Keratinocyte (primary cell): ENCODE measurements at regions not wholly inside any gene's neighbourhood (a gene's known extent, or its start where the extent isn't known, plus 50 kb on each side); places are given as distances from the start of the nearest gene placed in this dataset.

ENCODE experiments used
- DNase-seq: peaks from one replicate; pipeline ENCODE4 v3.0.0-alpha.2; 2011; ENCODE audit warnings: low read depth, missing footprints, low spot score
- FAIRE-seq: peaks from 2 replicates; lab custom pipeline; 2011; peaks lifted over from hg19 to GRCh38; lab: Jason Lieb, UNC
- H2AFZ ChIP-seq: 2 replicates; pipeline ENCODE4 v1.6.0; 2012; ENCODE audit warnings: low read length, control low read depth, inconsistent platforms; ENCODE audit not compliant: control insufficient read depth
- H3K27ac ChIP-seq: 2 replicates; pipeline ENCODE4 v1.5.1; 2011; ENCODE audit warnings: low read length; ENCODE audit not compliant: control insufficient read depth, insufficient read depth
- H3K27me3 ChIP-seq: 3 replicates; pipeline ENCODE4 v1.6.0; 2011; ENCODE audit warnings: low read length; ENCODE audit not compliant: control insufficient read depth, insufficient read depth; ENCODE audit errors: extremely low read depth
- H3K36me3 ChIP-seq, 2 experiments: 2 replicates in 1 of 2; 3 replicates in 1 of 2; pipeline ENCODE4 v1.5.1; 2011; ENCODE audit warnings: low read length in 2 of 2, mild to moderate bottlenecking in 1 of 2; ENCODE audit not compliant: control insufficient read depth in 2 of 2, insufficient read depth in 2 of 2; ENCODE audit errors: extremely low read depth in 1 of 2
- H3K4me1 ChIP-seq: 3 replicates; pipeline ENCODE4 v1.5.1; 2011; ENCODE audit warnings: low read length; ENCODE audit not compliant: control insufficient read depth, insufficient read depth; ENCODE audit errors: extremely low read depth
- H3K4me2 ChIP-seq: 3 replicates; pipeline ENCODE4 v1.6.0; 2011; ENCODE audit warnings: low read depth, low read length; ENCODE audit not compliant: control insufficient read depth, insufficient read depth; ENCODE audit errors: extremely low read depth
- H3K4me3 ChIP-seq, 3 experiments: fragments of 200-600 bp in 1 of 3; sonication (generic) in 1 of 3; 2 replicates in 2 of 3; 3 replicates in 1 of 3; pipeline ENCODE4 v1.5.1; 2011 to 2016; ENCODE audit warnings: low read length in 3 of 3, mild to moderate bottlenecking in 3 of 3, control low read depth in 2 of 3, inconsistent platforms in 1 of 3, low read depth in 1 of 3, mixed read lengths in 1 of 3, mixed run types in 1 of 3, moderate library complexity in 1 of 3; ENCODE audit not compliant: control insufficient read depth in 2 of 3, insufficient read depth in 2 of 3; ENCODE audit errors: extremely low read depth in 1 of 3
- H3K79me2 ChIP-seq: 2 replicates; pipeline ENCODE4 v1.6.0; 2012; ENCODE audit warnings: low read length; ENCODE audit not compliant: control insufficient read depth, insufficient read depth
- H3K9ac ChIP-seq: 3 replicates; pipeline ENCODE4 v1.6.0; 2011; ENCODE audit warnings: low read length; ENCODE audit not compliant: control insufficient read depth, insufficient read depth; ENCODE audit errors: extremely low read depth
- H3K9me1 ChIP-seq: 3 replicates; pipeline ENCODE4 v1.6.0; 2011; ENCODE audit warnings: low read length; ENCODE audit not compliant: control insufficient read depth, insufficient read depth; ENCODE audit errors: extremely low read depth
- H3K9me3 ChIP-seq: 2 replicates; pipeline ENCODE4 v1.5.1; 2012; ENCODE audit warnings: low read depth, low read length; ENCODE audit not compliant: control insufficient read depth
- H4K20me1 ChIP-seq: 3 replicates; pipeline ENCODE4 v1.6.0; 2011; ENCODE audit warnings: low read length; ENCODE audit not compliant: control insufficient read depth, insufficient read depth; ENCODE audit errors: extremely low read depth
- EZH2 ChIP-seq: IDR thresholded peaks from one replicate; pipeline ENCODE4 v1.6.1; 2012; ENCODE audit warnings: inconsistent platforms, mild to moderate bottlenecking, low read length, moderate library complexity
- dilution Hi-C: fragments of 300-500 bp; cut with MboI; formaldehyde crosslinking; loops from one replicate; pipeline ENCODE4 v1.7.0; 2020; ENCODE audit warnings: low sequenced_read_pairs; ENCODE audit not compliant: extremely low pct_ligation_motif_present
- TF ChIP-seq, protein P1 (sequence below), 3 experiments: IDR thresholded peaks in 1 of 3; conservative IDR thresholded peaks in 1 of 3; optimal IDR thresholded peaks in 1 of 3; 2 replicates in 2 of 3; 3 replicates in 1 of 3; pipeline versions ENCODE3 to v1.5.1; 2011; ENCODE audit warnings: low read length in 3 of 3, mild to moderate bottlenecking in 3 of 3, moderate library complexity in 2 of 3, control low read depth in 1 of 3, inconsistent platforms in 1 of 3; ENCODE audit not compliant: insufficient read depth in 2 of 3; ENCODE audit errors: extremely low read depth in 1 of 3

DNA sequence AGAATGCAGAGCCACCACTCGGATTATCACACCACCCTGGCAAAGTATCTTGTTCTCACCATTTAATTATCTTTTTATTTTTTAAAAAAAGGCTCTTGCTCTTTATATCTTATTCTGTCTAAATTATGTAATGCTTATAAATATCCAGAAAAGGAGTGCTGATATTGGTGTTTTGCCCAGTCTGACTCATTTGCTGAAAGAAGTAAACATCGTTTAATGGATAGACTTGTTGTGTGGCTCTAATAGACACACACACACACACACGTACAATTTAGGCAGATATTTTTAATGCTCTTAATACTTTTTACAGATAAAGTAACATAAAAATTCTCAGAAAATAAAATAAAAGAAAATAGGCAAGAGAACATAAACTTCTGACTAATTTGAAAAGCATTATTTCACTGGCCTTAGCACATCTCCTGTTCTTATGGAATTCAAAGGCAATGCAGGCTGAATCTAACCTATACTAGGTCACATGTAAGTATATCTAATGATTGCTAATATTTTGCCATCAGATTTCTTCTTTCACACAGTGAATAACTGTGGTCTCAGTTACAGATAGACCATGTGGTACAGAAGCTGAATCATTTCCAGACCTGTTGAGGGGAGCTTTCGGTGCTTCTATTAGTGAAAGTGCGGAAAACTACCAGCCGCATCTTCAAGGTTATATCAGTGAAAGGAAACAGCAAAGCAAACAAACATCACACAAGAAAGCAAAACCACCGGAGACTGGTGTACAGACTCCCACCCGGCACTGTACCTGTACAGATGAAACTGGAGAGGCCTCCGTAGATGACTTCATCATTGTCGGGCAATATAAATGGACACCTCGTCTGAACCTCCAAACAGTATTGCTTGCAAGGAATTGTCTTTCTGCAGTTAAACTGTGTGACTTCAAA lies 642.1 kb upstream of the ARGLU1 start:
- no peaks in the 10 kb centered on the region for H4K20me1 ChIP-seq
- no peak overlapping the region for H3K4me3 ChIP-seq
- H2AFZ ChIP-seq, result no peak overlapping the region
- no peaks in the 10 kb centered on the region for H3K9me1 ChIP-seq
- H3K27ac ChIP-seq, result no peak overlapping the region
- no peaks in the 10 kb centered on the region for H3K4me1 ChIP-seq
- no peak overlapping the region for H3K4me2 ChIP-seq
- FAIRE-seq (no peak), DNase-seq (no peak)
- no peak overlapping the region for H3K9ac ChIP-seq
- no peaks in the 10 kb centered on the region for H3K36me3 ChIP-seq
- H3K9me3 ChIP-seq, result no peaks in the 10 kb centered on the region
- no peak for TF ChIP-seq EZH2
- TF ChIP-seq, protein P1, sequence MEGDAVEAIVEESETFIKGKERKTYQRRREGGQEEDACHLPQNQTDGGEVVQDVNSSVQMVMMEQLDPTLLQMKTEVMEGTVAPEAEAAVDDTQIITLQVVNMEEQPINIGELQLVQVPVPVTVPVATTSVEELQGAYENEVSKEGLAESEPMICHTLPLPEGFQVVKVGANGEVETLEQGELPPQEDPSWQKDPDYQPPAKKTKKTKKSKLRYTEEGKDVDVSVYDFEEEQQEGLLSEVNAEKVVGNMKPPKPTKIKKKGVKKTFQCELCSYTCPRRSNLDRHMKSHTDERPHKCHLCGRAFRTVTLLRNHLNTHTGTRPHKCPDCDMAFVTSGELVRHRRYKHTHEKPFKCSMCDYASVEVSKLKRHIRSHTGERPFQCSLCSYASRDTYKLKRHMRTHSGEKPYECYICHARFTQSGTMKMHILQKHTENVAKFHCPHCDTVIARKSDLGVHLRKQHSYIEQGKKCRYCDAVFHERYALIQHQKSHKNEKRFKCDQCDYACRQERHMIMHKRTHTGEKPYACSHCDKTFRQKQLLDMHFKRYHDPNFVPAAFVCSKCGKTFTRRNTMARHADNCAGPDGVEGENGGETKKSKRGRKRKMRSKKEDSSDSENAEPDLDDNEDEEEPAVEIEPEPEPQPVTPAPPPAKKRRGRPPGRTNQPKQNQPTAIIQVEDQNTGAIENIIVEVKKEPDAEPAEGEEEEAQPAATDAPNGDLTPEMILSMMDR (optimal IDR thresholded peaks at IDR 0.05 in 1 of 3, IDR thresholded peaks at IDR 0.05 in 1 of 3, conservative IDR thresholded peaks at IDR 0.05 in 1 of 3; ENCODE audit: extremely low read depth in 1 of 3, insufficient read depth in 2 of 3, low read length in 3 of 3), result no peak
- dilution Hi-C loops, result no loop called here
- H3K79me2 ChIP-seq, result no peaks in the 10 kb centered on the region
- no peaks in the 10 kb centered on the region for H3K27me3 ChIP-seq

DNA sequence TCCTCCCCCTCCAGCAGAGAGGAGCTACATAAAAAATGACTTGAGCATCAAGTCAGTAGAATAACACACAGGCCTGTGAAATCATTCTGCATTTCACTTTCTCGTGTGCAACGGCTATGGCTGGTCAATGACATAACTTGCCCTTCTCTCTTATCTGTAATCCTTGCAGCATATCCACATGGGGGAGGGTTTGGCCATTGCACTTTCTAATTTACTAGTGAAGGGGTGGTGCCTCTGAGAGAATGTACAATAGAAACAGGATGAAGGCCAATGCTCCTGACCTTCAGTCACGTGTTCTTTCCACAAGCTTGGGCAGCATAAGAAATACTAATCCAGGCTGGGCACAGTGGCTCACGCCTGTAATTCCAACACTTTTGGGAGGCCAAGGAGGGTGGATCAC lies 641.0 kb upstream of the ARGLU1 start:
- no peak for TF ChIP-seq EZH2
- TF ChIP-seq, protein P1 (optimal IDR thresholded peaks at IDR 0.05 in 1 of 3, IDR thresholded peaks at IDR 0.05 in 1 of 3, conservative IDR thresholded peaks at IDR 0.05 in 1 of 3; ENCODE audit: extremely low read depth in 1 of 3, insufficient read depth in 2 of 3, low read length in 3 of 3), result no peak
- no peak for FAIRE-seq
- H3K9me3 ChIP-seq, result no peaks in the 10 kb centered on the region
- H3K36me3 ChIP-seq, result no peaks in the 10 kb centered on the region
- H3K27me3 ChIP-seq, result no peaks in the 10 kb centered on the region
- H3K9ac ChIP-seq, result no peak overlapping the region
- no peaks in the 10 kb centered on the region for H3K9me1 ChIP-seq
- H3K4me1 ChIP-seq, result no peaks in the 10 kb centered on the region
- H3K79me2 ChIP-seq, result no peaks in the 10 kb centered on the region
- no peak for DNase-seq
- H3K27ac ChIP-seq, result no peak overlapping the region
- H3K4me3 ChIP-seq, result no peak overlapping the region
- no peaks in the 10 kb centered on the region for H4K20me1 ChIP-seq
- H2AFZ ChIP-seq, result no peak overlapping the region
- dilution Hi-C loops, result no loop called here
- H3K4me2 ChIP-seq, result no peak overlapping the region
